ENCODE measurements at regions not wholly inside any gene's neighbourhood (a gene's known extent, or its start where the extent isn't known, plus 50 kb on each side); places are given as distances from the start of the nearest gene placed in this dataset.
"Not testable (repeated sequence)": the region's sequence is repeated elsewhere in the genome, so short reads cannot be mapped to it uniquely, and the experiment has no call there.

DNA sequence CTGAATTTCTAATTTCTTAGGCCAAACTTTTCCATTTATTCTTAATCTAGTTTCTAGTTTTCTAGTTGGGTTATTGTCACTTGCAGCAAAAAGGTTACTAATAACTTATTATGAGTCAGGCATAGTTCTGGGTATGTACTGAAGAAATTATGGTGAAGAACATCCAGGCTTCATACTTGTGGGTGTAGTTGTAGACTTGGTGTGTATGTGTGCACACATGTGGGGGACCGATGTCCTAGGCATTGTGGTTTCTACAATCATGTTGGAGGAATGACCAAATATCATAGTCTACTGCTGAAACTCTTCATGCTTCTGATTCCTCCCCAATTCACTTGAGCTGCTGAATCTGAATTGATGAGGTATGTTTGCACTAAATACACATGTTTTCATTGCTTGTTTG is 141.2 kb downstream of the PMAIP1 start:
- H3K4me1 ChIP-seq (ENCODE audit: control insufficient read depth, insufficient read depth, low read length), result 0 out of 2 replicates have a peak, but pooled peaks cover 3% of the 10 kb centered on the region
- H3K4me3 ChIP-seq (ENCODE audit: low read depth, low read length), result no peak overlapping the region
- H3K9me3 ChIP-seq (ENCODE audit: control insufficient read depth, insufficient read depth, low read depth, low read length), result no peaks in the 10 kb centered on the region
- H3K9ac ChIP-seq (ENCODE audit: low read length), result no peak overlapping the region
- H3K27ac ChIP-seq (ENCODE audit: low read depth, low read length), result no peak overlapping the region
- no peaks in the 10 kb centered on the region for H3K36me3 ChIP-seq (ENCODE audit: control insufficient read depth, insufficient read depth, low read length)
- H3K27me3 ChIP-seq (ENCODE audit: control insufficient read depth, insufficient read depth, low read length), result no peaks in the 10 kb centered on the region

DNA sequence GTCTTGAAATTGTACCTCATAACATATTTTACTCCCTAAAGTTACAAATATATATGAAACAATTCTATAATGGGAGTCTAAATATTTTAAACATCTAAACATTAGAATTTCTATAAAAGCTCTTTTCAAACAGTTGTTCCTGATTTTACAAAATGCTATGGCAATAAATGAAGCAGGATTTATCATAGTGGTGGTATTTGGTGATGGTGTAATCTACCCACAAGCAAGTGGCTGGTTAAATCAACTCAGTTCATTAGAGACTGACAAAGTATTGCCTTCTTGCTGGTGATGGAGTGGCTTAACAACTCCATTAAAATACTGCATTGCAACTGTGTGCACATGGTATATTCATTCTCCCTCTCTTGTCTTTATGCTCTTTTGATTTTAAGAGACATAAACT is 138.9 kb downstream of the PMAIP1 start:
- no peak overlapping the region for H3K9ac ChIP-seq (ENCODE audit: low read length)
- H3K4me1 ChIP-seq (ENCODE audit: control insufficient read depth, insufficient read depth, low read length), result 0 out of 2 replicates have a peak, but pooled peaks cover 3% of the 10 kb centered on the region
- H3K4me3 ChIP-seq (ENCODE audit: low read depth, low read length), result no peak overlapping the region
- H3K9me3 ChIP-seq (ENCODE audit: control insufficient read depth, insufficient read depth, low read depth, low read length), result no peaks in the 10 kb centered on the region
- no peak overlapping the region for H3K27ac ChIP-seq (ENCODE audit: low read depth, low read length)
- no peaks in the 10 kb centered on the region for H3K27me3 ChIP-seq (ENCODE audit: control insufficient read depth, insufficient read depth, low read length)
- H3K36me3 ChIP-seq (ENCODE audit: control insufficient read depth, insufficient read depth, low read length), result no peaks in the 10 kb centered on the region

DNA sequence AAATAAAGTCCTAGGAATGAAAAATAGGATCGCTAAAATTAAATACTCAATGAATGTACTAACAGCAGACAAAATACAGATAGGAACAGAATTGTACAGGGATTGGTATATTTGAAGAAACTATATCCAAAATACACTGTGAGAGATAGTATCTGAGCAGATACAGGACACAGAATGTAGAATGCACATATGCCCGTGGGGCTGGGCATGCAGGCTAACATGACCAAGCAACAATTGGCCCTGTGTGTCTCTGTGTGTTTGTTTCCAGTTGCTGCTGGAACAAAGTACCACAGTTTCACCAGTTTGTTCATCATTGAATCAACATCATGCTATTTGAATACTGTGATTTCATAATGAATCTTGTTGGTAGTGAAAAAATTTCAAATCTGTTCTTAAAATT is 127.6 kb downstream of the PMAIP1 start:
- no peak overlapping the region for H3K4me3 ChIP-seq (ENCODE audit: low read depth, low read length)
- no peaks in the 10 kb centered on the region for H3K36me3 ChIP-seq (ENCODE audit: control insufficient read depth, insufficient read depth, low read length)
- H3K27me3 ChIP-seq (ENCODE audit: control insufficient read depth, insufficient read depth, low read length), result no peaks in the 10 kb centered on the region
- H3K4me1 ChIP-seq (ENCODE audit: control insufficient read depth, insufficient read depth, low read length), result no peaks in the 10 kb centered on the region
- no peak overlapping the region for H3K27ac ChIP-seq (ENCODE audit: low read depth, low read length)
- H3K9me3 ChIP-seq (ENCODE audit: control insufficient read depth, insufficient read depth, low read depth, low read length), result no peaks in the 10 kb centered on the region
- H3K9ac ChIP-seq (ENCODE audit: low read length), result no peak overlapping the region

DNA sequence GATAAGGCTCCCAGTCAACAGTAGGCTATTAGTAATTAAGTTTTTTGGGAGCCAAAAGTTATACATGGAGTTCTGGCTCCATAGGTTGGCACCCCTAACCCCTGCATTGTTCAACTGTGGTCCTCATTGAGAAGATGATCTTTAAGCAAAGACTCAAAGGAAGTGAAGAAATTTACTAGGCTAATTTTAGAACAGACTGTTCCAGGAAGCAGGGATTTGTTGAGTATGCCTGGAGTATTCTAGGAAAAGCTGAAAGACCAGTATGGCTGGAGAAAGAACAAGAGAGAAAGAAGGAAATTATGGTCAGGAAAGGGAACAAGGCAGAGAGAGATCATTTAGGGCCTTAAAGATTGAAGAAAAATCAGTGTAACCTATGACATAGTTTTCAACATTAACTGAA is 125.1 kb downstream of the PMAIP1 start:
- Histone ChIP-seq H3K4me1 (ENCODE audit: control insufficient read depth, insufficient read depth, low read length) (peaks cover 10% of the 10 kb centered on the region), H3K9me3 (ENCODE audit: control insufficient read depth, insufficient read depth, low read depth, low read length) (no peaks in the 10 kb centered on the region), H3K36me3 (ENCODE audit: control insufficient read depth, insufficient read depth, low read length) (no peaks in the 10 kb centered on the region), H3K4me3 (ENCODE audit: low read depth, low read length) (no peak overlapping the region), H3K27ac (ENCODE audit: low read depth, low read length) (no peak overlapping the region), H3K27me3 (ENCODE audit: control insufficient read depth, insufficient read depth, low read length) (no peaks in the 10 kb centered on the region), H3K9ac (ENCODE audit: low read length) (no peak overlapping the region)

DNA sequence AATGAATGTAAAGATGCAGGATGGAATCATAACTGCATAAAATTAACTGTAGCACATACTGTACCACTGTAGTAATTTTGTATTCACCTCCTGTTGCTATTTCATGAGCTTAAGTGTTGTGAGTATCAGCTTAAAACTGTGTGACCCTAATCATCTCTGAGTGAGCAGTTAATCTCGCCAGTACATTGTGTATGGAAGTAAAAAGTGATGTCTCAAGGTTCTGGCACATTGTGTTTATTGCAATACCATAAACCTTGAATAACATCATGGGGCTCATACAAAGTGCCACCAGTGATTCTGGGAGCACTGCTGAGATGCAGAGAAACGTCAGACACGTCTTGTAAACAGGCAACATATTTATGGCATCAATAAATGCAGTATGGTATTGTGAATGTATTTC is 124.5 kb downstream of the PMAIP1 start:
- Histone ChIP-seq H3K4me3 (ENCODE audit: low read depth, low read length) (no peak overlapping the region), H3K9me3 (ENCODE audit: control insufficient read depth, insufficient read depth, low read depth, low read length) (no peaks in the 10 kb centered on the region), H3K27me3 (ENCODE audit: control insufficient read depth, insufficient read depth, low read length) (no peaks in the 10 kb centered on the region), H3K4me1 (ENCODE audit: control insufficient read depth, insufficient read depth, low read length) (peaks cover 15% of the 10 kb centered on the region), H3K36me3 (ENCODE audit: control insufficient read depth, insufficient read depth, low read length) (no peaks in the 10 kb centered on the region), H3K9ac (ENCODE audit: low read length) (no peak overlapping the region), H3K27ac (ENCODE audit: low read depth, low read length) (no peak overlapping the region)

DNA sequence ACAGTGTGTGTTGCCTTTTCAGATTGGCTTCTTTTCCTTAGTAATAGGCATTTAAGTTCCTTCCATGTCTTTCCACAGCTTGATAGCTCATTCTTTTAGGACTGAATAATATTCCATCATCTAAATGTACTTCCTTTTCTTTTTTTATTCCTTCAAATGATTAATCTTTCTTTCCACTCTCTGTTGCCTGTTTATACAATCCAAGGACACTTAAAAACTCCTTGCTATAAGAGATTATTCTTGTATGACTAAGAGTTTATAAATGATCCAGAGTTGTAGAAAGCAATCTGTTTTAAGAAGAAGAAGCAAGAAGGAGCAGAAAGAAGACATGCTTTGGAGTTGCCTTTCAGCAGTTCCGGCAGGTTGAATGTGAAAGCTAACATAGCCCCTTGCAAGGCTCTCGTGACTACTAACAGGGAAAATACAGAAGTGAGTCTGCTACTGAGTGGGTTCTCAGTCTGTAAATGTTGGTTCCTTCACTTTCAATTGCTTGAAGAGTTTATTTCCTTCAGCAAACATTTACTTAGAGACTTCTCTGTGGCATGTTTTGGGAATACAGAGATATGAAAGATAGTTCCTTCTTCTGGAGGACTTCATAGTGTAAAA is 123.0 kb downstream of the PMAIP1 start:
- H3K4me3 ChIP-seq (ENCODE audit: low read depth, low read length), result no peak overlapping the region
- H3K27ac ChIP-seq (ENCODE audit: low read depth, low read length), result no peak overlapping the region

DNA sequence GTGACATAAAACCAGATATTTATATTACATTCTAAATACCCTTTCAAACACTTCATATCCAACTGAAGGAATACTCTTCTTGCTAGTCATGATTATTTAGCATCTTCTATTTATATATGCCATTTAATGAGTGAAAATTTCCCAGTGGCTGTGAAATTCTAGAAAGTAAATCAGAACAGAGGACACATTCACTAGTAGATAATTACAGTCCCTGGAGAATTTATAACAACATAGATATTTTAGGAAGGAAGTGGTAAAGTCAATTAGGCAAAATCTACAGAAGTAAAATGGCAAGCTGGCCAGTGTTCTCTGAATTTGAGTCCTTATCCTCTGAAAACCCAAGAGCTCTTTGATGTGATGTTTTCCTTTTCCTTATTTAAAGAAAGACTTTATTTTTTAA is 121.8 kb downstream of the PMAIP1 start:
- no peaks in the 10 kb centered on the region for H3K36me3 ChIP-seq (ENCODE audit: control insufficient read depth, insufficient read depth, low read length)
- peaks cover 23% of the 10 kb centered on the region for H3K4me1 ChIP-seq (ENCODE audit: control insufficient read depth, insufficient read depth, low read length)
- no peaks in the 10 kb centered on the region for H3K27me3 ChIP-seq (ENCODE audit: control insufficient read depth, insufficient read depth, low read length)
- no peak overlapping the region for H3K4me3 ChIP-seq (ENCODE audit: low read depth, low read length)
- H3K27ac ChIP-seq (ENCODE audit: low read depth, low read length), result no peak overlapping the region
- H3K9ac ChIP-seq (ENCODE audit: low read length), result no peak overlapping the region
- no peaks in the 10 kb centered on the region for H3K9me3 ChIP-seq (ENCODE audit: control insufficient read depth, insufficient read depth, low read depth, low read length)

More for the DNA sequence above, 123.0 kb downstream of the PMAIP1 start:
- H3K4me1 ChIP-seq (ENCODE audit: control insufficient read depth, insufficient read depth, low read length), result peaks cover 23% of the 10 kb centered on the region
- no peaks in the 10 kb centered on the region for H3K36me3 ChIP-seq (ENCODE audit: control insufficient read depth, insufficient read depth, low read length)
- no peaks in the 10 kb centered on the region for H3K9me3 ChIP-seq (ENCODE audit: control insufficient read depth, insufficient read depth, low read depth, low read length)
- H3K27me3 ChIP-seq (ENCODE audit: control insufficient read depth, insufficient read depth, low read length), result no peaks in the 10 kb centered on the region
- no peak overlapping the region for H3K9ac ChIP-seq (ENCODE audit: low read length)

DNA sequence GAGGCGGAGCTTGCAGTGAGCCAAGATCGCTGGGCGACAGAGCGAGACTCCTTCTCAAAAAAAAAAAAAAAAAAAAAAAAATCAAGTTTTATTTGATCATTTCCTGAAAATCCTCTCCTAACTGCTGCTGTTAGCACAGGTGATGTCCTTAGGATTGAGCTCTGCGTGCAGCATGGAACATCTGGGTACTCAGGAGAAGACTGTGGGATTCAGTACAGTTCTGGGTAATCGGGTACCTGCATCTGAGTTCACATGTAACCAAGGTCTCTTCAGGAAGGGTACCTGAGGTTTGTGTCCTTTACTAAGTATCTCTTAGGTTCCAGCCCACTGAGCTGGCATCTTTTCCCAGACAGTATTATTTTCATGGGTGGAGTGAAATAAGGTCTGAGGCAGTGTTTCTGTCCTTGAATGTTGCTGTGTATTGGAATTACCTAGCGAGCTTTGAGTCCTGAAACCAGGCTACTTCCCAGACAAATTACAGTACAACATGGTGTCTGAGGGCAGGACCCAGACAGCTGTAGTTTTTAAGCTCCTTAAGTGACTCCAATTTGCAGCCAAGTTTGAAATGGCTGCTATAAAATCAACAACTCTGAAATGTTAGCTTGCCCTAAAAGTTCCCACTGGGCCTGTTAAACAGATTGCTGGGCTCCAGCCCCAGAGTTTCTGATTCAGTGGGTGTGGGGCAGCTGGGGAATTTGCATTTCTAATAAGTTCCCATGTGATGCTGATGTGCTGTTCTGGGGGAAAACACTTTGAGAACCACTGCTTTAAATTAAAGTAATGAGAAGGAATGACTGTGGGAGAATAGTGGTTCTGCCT is 120.5 kb downstream of the PMAIP1 start:
- Histone ChIP-seq H3K4me1 (ENCODE audit: control insufficient read depth, insufficient read depth, low read length) (peaks cover 23% of the 10 kb centered on the region), H3K27ac (ENCODE audit: low read depth, low read length) (no peak overlapping the region), H3K9me3 (ENCODE audit: control insufficient read depth, insufficient read depth, low read depth, low read length) (no peaks in the 10 kb centered on the region), H3K9ac (ENCODE audit: low read length) (no peak overlapping the region), H3K27me3 (ENCODE audit: control insufficient read depth, insufficient read depth, low read length) (no peaks in the 10 kb centered on the region), H3K36me3 (ENCODE audit: control insufficient read depth, insufficient read depth, low read length) (no peaks in the 10 kb centered on the region), H3K4me3 (ENCODE audit: low read depth, low read length) (no peak overlapping the region)

DNA sequence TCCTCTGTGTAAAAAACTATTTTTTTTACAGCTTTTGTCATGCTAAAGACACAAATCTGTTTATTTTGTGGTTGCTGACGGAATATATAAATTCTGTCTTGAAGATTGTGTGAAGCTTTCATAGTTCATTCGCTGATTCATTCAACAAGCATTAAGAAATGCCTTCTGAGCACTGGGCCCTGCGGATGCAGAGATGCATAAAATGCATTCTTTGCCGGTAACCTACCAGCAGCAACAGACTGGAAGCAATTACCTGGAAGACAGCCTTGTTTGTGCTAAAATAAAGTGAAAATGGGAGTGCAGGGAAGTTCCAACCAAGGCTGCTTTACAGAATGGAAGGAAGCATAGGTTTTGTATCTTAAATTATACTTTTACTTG is 119.7 kb downstream of the PMAIP1 start:
- Histone ChIP-seq H3K36me3 (ENCODE audit: control insufficient read depth, insufficient read depth, low read length) (no peaks in the 10 kb centered on the region), H3K27ac (ENCODE audit: low read depth, low read length) (no peak overlapping the region), H3K4me3 (ENCODE audit: low read depth, low read length) (no peak overlapping the region), H3K9ac (ENCODE audit: low read length) (no peak overlapping the region), H3K9me3 (ENCODE audit: control insufficient read depth, insufficient read depth, low read depth, low read length) (no peaks in the 10 kb centered on the region), H3K27me3 (ENCODE audit: control insufficient read depth, insufficient read depth, low read length) (no peaks in the 10 kb centered on the region), H3K4me1 (ENCODE audit: control insufficient read depth, insufficient read depth, low read length) (peaks cover 23% of the 10 kb centered on the region)

DNA sequence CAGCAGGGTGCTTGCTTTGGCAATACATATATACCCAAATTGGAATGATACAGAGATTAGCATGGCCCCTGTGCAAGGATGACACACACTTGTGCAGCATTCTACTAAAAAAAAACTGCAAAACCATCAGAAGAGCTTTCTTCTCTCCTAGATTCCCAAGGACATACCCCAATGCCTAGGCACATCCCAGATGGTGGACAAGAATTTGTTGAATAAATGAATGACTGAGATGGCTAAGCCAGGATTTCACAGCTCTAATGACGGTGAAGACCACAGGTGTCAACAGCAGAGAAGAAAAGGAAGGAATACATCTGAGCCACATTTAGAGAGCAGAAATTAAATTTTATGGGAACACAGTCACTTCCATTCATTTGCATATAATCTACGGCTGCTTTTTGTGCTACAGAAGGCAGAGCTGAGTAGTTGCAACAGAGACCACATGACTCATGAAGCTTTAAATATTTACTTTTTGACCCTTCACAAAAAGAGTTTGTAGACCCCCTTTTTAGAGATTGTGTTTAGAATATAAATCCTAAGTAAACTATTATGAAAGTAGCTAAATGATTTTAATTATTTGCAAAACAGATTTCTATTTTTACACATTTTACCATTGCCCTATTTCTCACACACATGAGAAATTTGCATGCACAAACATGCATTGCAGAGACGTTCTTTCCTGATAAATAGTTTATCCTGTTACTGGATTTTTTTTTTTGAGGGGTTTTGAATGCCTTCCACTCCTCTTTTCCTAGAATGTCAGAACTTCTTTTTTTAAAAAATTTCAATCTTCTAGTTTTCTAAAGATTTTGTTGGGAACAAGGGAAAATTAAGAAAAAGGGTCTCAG is 119.0 kb downstream of the PMAIP1 start:
- Histone ChIP-seq H3K36me3 (ENCODE audit: control insufficient read depth, insufficient read depth, low read length) (no peaks in the 10 kb centered on the region), H3K9me3 (ENCODE audit: control insufficient read depth, insufficient read depth, low read depth, low read length) (no peaks in the 10 kb centered on the region), H3K4me1 (ENCODE audit: control insufficient read depth, insufficient read depth, low read length) (peaks cover 23% of the 10 kb centered on the region), H3K27me3 (ENCODE audit: control insufficient read depth, insufficient read depth, low read length) (no peaks in the 10 kb centered on the region), H3K27ac (ENCODE audit: low read depth, low read length) (no peak overlapping the region), H3K9ac (ENCODE audit: low read length) (no peak overlapping the region), H3K4me3 (ENCODE audit: low read depth, low read length) (no peak overlapping the region)

DNA sequence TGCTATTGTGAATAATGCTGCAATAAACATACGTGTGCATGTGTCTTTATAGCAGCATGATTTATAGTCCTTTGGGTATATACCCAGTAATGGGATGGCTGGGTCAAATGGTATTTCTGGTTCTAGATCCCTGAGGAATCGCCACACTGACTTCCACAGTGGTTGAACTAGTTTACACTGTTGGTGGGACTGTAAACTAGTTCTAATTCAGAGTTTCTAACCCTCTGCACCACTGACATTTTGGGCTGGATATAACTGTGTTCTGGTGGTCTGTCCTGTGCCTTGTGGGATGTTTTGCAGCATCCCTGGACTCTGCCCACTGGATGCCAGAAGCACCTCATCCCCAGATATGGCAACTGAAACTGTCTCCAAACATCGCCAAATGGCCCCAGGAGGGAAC is 118.3 kb downstream of the PMAIP1 start:
- H3K27me3 ChIP-seq (ENCODE audit: control insufficient read depth, insufficient read depth, low read length); H3K9me3 ChIP-seq (ENCODE audit: control insufficient read depth, insufficient read depth, low read depth, low read length); H3K36me3 ChIP-seq (ENCODE audit: control insufficient read depth, insufficient read depth, low read length): not testable (repeated sequence)

More for the DNA sequence above, 118.3 kb downstream of the PMAIP1 start:
- peaks cover 23% of the 10 kb centered on the region for H3K4me1 ChIP-seq (ENCODE audit: control insufficient read depth, insufficient read depth, low read length)
- H3K27ac ChIP-seq (ENCODE audit: low read depth, low read length); H3K9ac ChIP-seq (ENCODE audit: low read length); H3K4me3 ChIP-seq (ENCODE audit: low read depth, low read length): not testable (repeated sequence)
